Karpas-422 (cell line): ENCODE measurements at regions not wholly inside any gene's neighbourhood (a gene's known extent, or its start where the extent isn't known, plus 50 kb on each side); places are given as distances from the start of the nearest gene placed in this dataset.

Source experiments
- DNase-seq: peaks from one replicate; pipeline ENCODE4 v3.0.0-alpha.2; 2015
- H2AFZ ChIP-seq: fragments of 200-600 bp; sonication (generic); 2 replicates; pipeline ENCODE4 v1.6.1; 2014; ENCODE audit warnings: antibody characterized with exemption, low read length, mixed read lengths
- H3K27ac ChIP-seq: fragments of 200-600 bp; sonication (generic); 2 replicates; pipeline ENCODE4 v1.5.1; 2014; ENCODE audit warnings: mild to moderate bottlenecking, low read length, moderate library complexity
- H3K27me3 ChIP-seq: fragments of 200-600 bp; sonication (generic); 2 replicates; pipeline ENCODE4 v1.6.1; 2014; ENCODE audit warnings: low read length, mixed read lengths
- H3K36me3 ChIP-seq: fragments of 200-600 bp; sonication (generic); 2 replicates; pipeline ENCODE4 v1.6.1; 2014; ENCODE audit warnings: low read length, mixed read lengths; ENCODE audit not compliant: insufficient read depth
- H3K4me1 ChIP-seq: fragments of 200-600 bp; sonication (generic); 2 replicates; pipeline ENCODE4 v1.6.1; 2014; ENCODE audit warnings: mild to moderate bottlenecking, low read length, mixed read lengths
- H3K4me2 ChIP-seq: fragments of 200-600 bp; sonication (generic); 2 replicates; pipeline ENCODE4 v1.6.1; 2014; ENCODE audit warnings: low read length, low read depth, mild to moderate bottlenecking; ENCODE audit not compliant: poor library complexity, severe bottlenecking
- H3K4me3 ChIP-seq: fragments of 200-600 bp; sonication (generic); 2 replicates; pipeline ENCODE4 v1.5.1; 2014; ENCODE audit warnings: mild to moderate bottlenecking, antibody characterized with exemption, low read length, mixed read lengths
- H3K79me2 ChIP-seq: fragments of 200-600 bp; sonication (generic); 2 replicates; pipeline ENCODE4 v1.6.1; 2014; ENCODE audit warnings: mild to moderate bottlenecking, low read length, mixed read lengths
- H3K9ac ChIP-seq: fragments of 200-600 bp; sonication (generic); 2 replicates; pipeline ENCODE4 v1.6.0; 2014; ENCODE audit warnings: low read length
- H3K9me2 ChIP-seq: fragments of 200-600 bp; sonication (generic), shearing (Covaris generic); replicated peaks from 2 replicates; pipeline ENCODE4 v1.6.0; 2014; ENCODE audit warnings: mild to moderate bottlenecking, low read length, moderate library complexity; ENCODE audit not compliant: insufficient read depth
- H3K9me3 ChIP-seq: fragments of 300-700, 200-600 bp; sonication (generic); 2 replicates; pipeline ENCODE4 v1.6.1; 2014; ENCODE audit warnings: low read length, mixed read lengths
- H4K20me1 ChIP-seq: fragments of 200-600 bp; sonication (generic); 2 replicates; pipeline ENCODE4 v1.6.1; 2014; ENCODE audit warnings: mild to moderate bottlenecking, antibody characterized with exemption, low read length, low read depth; ENCODE audit not compliant: insufficient read depth

GRCh38 chr1:220970311-220970710 is 91.1 kb downstream of the HLX start:
- DNase-seq = no peak
- no peak overlapping the region for H3K4me3 ChIP-seq
- H4K20me1 ChIP-seq = no peaks in the 10 kb centered on the region
- no peak overlapping the region for H2AFZ ChIP-seq
- H3K9me2 ChIP-seq = no peaks in the 10 kb centered on the region
- H3K9me3 ChIP-seq = no peaks in the 10 kb centered on the region
- no peak overlapping the region for H3K27ac ChIP-seq
- H3K9ac ChIP-seq = no peak overlapping the region
- no peaks in the 10 kb centered on the region for H3K4me1 ChIP-seq
- no peak overlapping the region for H3K4me2 ChIP-seq
- no peaks in the 10 kb centered on the region for H3K36me3 ChIP-seq
- H3K79me2 ChIP-seq = no peaks in the 10 kb centered on the region
- H3K27me3 ChIP-seq = no peaks in the 10 kb centered on the region

- Histone ChIP-seq H4K20me1 (no peaks in the 10 kb centered on the region), H3K9me2 (no peaks in the 10 kb centered on the region), H3K27ac (no peak overlapping the region), H3K4me2 (no peak overlapping the region), H3K4me1 (no peaks in the 10 kb centered on the region), H3K4me3 (no peak overlapping the region), H3K79me2 (no peaks in the 10 kb centered on the region), H3K9ac (no peak overlapping the region), H2AFZ (no peak overlapping the region), H3K9me3 (no peaks in the 10 kb centered on the region), H3K27me3 (no peaks in the 10 kb centered on the region), H3K36me3 (no peaks in the 10 kb centered on the region)
- DNase-seq = no peak
These were observed 92.0 kb downstream of the HLX start for GRCh38 chr1:220971221-220971620.

GRCh38 chr1:220974431-220974830 is 95.2 kb downstream of the HLX start:
- Histone ChIP-seq H3K4me1 (no peaks in the 10 kb centered on the region), H2AFZ (no peak overlapping the region), H4K20me1 (no peaks in the 10 kb centered on the region), H3K9me3 (no peaks in the 10 kb centered on the region), H3K4me2 (no peak overlapping the region), H3K9me2 (no peaks in the 10 kb centered on the region), H3K36me3 (no peaks in the 10 kb centered on the region), H3K9ac (no peak overlapping the region), H3K4me3 (no peak overlapping the region), H3K79me2 (no peaks in the 10 kb centered on the region), H3K27ac (no peak overlapping the region), H3K27me3 (no peaks in the 10 kb centered on the region)
- no peak for DNase-seq

- H3K4me3 ChIP-seq = no peak overlapping the region
- H3K79me2 ChIP-seq = no peaks in the 10 kb centered on the region
- no peak overlapping the region for H2AFZ ChIP-seq
- no peaks in the 10 kb centered on the region for H3K36me3 ChIP-seq
- no peak for DNase-seq
- H3K4me2 ChIP-seq = no peak overlapping the region
- H3K9me2 ChIP-seq = no peaks in the 10 kb centered on the region
- H3K27ac ChIP-seq = no peak overlapping the region
- no peaks in the 10 kb centered on the region for H3K9me3 ChIP-seq
- no peaks in the 10 kb centered on the region for H3K4me1 ChIP-seq
- H4K20me1 ChIP-seq = no peaks in the 10 kb centered on the region
- H3K27me3 ChIP-seq = no peaks in the 10 kb centered on the region
- no peak overlapping the region for H3K9ac ChIP-seq
These were observed 97.1 kb downstream of the HLX start for GRCh38 chr1:220976390-220976789.

- Histone ChIP-seq H3K4me2 (no peak overlapping the region), H3K9me2 (no peaks in the 10 kb centered on the region), H3K79me2 (no peaks in the 10 kb centered on the region), H3K4me1 (no peaks in the 10 kb centered on the region), H3K9me3 (no peaks in the 10 kb centered on the region), H3K27me3 (no peaks in the 10 kb centered on the region), H3K36me3 (no peaks in the 10 kb centered on the region), H4K20me1 (no peaks in the 10 kb centered on the region), H3K4me3 (no peak overlapping the region), H3K9ac (no peak overlapping the region), H2AFZ (no peak overlapping the region), H3K27ac (no peak overlapping the region)
- DNase-seq = no peak
These were observed 100.1 kb downstream of the HLX start for GRCh38 chr1:220979371-220979770.

- Histone ChIP-seq H3K4me2 (no peak overlapping the region), H3K4me3 (no peak overlapping the region)
- DNase-seq = no peak
These were observed 103.4 kb downstream of the HLX start for GRCh38 chr1:220982686-220983085.

GRCh38 chr1:220983877-220984635 is 104.8 kb downstream of the HLX start:
- H3K9me2 ChIP-seq = no peaks in the 10 kb centered on the region
- H3K4me1 ChIP-seq = no peaks in the 10 kb centered on the region
- no peaks in the 10 kb centered on the region for H3K9me3 ChIP-seq
- H3K4me2 ChIP-seq = no peak overlapping the region
- H2AFZ ChIP-seq = no peak overlapping the region
- H3K79me2 ChIP-seq = no peaks in the 10 kb centered on the region
- H3K9ac ChIP-seq = no peak overlapping the region
- peak; percentile 63 for DNase-seq
- no peak overlapping the region for H3K27ac ChIP-seq
- H3K36me3 ChIP-seq = no peaks in the 10 kb centered on the region
- H4K20me1 ChIP-seq = no peaks in the 10 kb centered on the region
- no peak overlapping the region for H3K4me3 ChIP-seq
- no peaks in the 10 kb centered on the region for H3K27me3 ChIP-seq

More at GRCh38 chr1:220982686-220983085, 103.4 kb downstream of the HLX start:
- Histone ChIP-seq H4K20me1 (no peaks in the 10 kb centered on the region), H3K9me3 (no peaks in the 10 kb centered on the region), H3K9ac (no peak overlapping the region), H2AFZ (no peak overlapping the region), H3K36me3 (no peaks in the 10 kb centered on the region), H3K27ac (no peak overlapping the region), H3K4me1 (no peaks in the 10 kb centered on the region), H3K79me2 (no peaks in the 10 kb centered on the region), H3K9me2 (no peaks in the 10 kb centered on the region), H3K27me3 (no peaks in the 10 kb centered on the region)

GRCh38 chr1:220990427-220991339 is 111.4 kb downstream of the HLX start:
- no peak overlapping the region for H3K4me2 ChIP-seq
- no peak overlapping the region for H2AFZ ChIP-seq
- no peaks in the 10 kb centered on the region for H3K27me3 ChIP-seq
- no peak overlapping the region for H3K27ac ChIP-seq
- no peak for DNase-seq
- H3K9ac ChIP-seq = no peak overlapping the region
- no peak overlapping the region for H3K4me3 ChIP-seq
- no peaks in the 10 kb centered on the region for H3K9me3 ChIP-seq
- no peaks in the 10 kb centered on the region for H3K4me1 ChIP-seq
- no peaks in the 10 kb centered on the region for H3K79me2 ChIP-seq
- no peaks in the 10 kb centered on the region for H4K20me1 ChIP-seq
- H3K9me2 ChIP-seq = no peaks in the 10 kb centered on the region
- H3K36me3 ChIP-seq = no peaks in the 10 kb centered on the region
